ENCODE measurements at regions not wholly inside any gene's neighbourhood (a gene's known extent, or its start where the extent isn't known, plus 50 kb on each side); places are given as distances from the start of the nearest gene placed in this dataset.
"Not testable (repeated sequence)": the region's sequence is repeated elsewhere in the genome, so short reads cannot be mapped to it uniquely, and the experiment has no call there.

DNA sequence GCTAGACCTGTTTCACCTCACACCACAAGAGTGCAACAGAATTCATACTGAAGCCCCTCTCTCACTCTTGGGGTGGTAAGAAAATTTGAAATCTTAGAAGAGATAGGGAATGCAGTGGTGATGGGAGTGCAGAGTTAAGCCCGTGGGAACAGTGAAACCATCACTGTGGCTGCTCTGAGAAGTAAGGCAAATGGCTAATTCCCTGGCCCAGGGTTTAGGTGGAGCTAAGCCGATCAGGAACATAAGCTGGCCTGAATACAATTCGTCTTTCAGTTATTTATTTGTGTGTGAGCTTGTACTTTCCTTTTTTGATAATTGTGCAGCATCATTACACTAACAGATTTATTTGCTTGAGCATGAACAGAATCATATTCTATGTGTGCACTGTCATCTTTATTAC lies 1070.6 kb downstream of the STPG2 start:
- no peak for DNase-seq (ENCODE audit: low spot score)
- Histone ChIP-seq H3K27ac (no peak overlapping the region), H3K4me3 (no peak overlapping the region)
- TF ChIP-seq, protein P1, sequence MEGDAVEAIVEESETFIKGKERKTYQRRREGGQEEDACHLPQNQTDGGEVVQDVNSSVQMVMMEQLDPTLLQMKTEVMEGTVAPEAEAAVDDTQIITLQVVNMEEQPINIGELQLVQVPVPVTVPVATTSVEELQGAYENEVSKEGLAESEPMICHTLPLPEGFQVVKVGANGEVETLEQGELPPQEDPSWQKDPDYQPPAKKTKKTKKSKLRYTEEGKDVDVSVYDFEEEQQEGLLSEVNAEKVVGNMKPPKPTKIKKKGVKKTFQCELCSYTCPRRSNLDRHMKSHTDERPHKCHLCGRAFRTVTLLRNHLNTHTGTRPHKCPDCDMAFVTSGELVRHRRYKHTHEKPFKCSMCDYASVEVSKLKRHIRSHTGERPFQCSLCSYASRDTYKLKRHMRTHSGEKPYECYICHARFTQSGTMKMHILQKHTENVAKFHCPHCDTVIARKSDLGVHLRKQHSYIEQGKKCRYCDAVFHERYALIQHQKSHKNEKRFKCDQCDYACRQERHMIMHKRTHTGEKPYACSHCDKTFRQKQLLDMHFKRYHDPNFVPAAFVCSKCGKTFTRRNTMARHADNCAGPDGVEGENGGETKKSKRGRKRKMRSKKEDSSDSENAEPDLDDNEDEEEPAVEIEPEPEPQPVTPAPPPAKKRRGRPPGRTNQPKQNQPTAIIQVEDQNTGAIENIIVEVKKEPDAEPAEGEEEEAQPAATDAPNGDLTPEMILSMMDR (IDR thresholded peaks at IDR 0.05), result no peak

DNA sequence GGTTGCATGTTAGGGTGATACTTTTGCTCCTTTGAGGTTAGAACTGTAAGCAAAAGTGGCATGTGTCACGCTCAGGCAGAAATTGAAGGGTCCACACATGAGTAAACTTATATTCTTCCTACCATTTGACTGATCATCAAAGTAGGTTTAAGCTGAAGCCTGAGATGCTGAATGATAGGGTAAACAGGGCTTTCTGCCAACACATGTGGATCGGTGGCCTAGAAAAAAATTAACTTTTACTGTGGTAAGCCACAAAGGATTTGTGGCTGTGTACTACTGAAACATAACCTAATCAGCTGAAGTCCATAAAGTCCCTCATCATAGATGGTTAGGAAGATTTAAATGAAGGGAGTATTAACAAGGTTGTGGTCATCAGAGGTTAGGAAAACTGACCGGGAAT lies 1070.1 kb downstream of the STPG2 start:
- no peak for DNase-seq (ENCODE audit: low spot score)
- TF ChIP-seq, protein P1 (IDR thresholded peaks at IDR 0.05), result no peak
- Histone ChIP-seq H3K4me3 (no peak overlapping the region), H3K27ac (no peak overlapping the region)

DNA sequence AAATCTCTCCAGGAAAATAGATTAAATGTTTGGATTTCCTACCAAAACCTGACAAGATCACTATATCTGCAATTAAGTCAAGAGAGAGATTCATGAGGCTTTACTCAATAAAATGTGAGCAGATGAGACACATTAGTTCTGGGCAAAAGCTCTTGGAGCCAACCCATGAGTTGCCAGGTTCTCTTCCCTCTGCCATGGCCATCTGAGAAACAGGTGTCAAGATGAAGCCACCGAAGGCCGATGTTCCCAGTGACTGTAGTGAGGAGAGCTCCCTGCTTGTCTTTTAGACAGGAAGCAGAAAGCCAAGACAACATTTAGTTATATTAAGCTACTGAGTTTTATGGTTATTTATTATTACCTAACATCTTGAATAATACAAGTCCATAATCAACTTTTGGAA lies 1068.7 kb downstream of the STPG2 start:
- no peak overlapping the region for H3K27ac ChIP-seq
- DNase-seq (ENCODE audit: low spot score), result no peak
- TF ChIP-seq, protein P1 (IDR thresholded peaks at IDR 0.05), result no peak
- no peak overlapping the region for H3K4me3 ChIP-seq

DNA sequence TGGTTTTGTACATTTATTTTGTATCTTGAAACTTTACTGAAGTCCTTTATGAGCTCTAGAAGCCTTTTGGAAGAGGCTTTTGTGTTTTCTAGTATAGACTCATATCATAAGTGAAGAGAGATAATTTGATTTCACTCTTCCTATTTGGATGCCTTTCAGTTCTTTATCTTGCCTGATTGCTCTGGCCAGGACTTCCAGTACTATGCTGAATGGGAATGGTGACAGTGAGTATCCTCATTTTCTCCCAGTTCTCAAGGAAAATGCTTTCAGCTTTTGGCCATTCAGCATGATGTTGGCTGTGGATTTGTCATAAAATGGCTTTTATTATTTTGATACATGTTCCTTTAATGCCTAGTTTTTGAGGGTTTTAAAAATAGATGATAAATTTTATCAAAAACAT lies 1061.3 kb downstream of the STPG2 start:
- no peak overlapping the region for H3K4me3 ChIP-seq
- TF ChIP-seq, protein P1 (IDR thresholded peaks at IDR 0.05), result no peak
- no peak for DNase-seq (ENCODE audit: low spot score)
- no peak overlapping the region for H3K27ac ChIP-seq

DNA sequence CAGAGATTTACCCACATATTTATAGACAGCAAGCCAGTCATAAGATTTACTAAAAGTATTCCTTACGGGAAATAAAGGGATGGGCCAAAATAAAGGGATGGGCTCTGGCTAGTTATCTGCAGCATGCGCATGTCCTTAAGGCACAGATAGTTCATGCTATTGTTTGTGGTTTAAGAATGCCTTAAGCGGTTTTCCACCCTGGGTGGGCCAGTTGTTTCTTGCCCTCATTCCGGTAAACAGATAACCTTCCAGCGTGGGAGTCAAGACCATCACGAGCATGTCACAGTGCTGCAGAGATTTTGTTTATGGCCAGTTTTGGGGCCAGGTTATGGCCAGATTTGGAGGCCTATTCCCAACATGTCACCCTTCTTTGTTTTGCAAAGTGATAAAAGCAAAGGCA lies 1046.2 kb downstream of the STPG2 start:
- DNase-seq (ENCODE audit: low spot score); H3K4me3 ChIP-seq; H3K27ac ChIP-seq: not testable (repeated sequence)

DNA sequence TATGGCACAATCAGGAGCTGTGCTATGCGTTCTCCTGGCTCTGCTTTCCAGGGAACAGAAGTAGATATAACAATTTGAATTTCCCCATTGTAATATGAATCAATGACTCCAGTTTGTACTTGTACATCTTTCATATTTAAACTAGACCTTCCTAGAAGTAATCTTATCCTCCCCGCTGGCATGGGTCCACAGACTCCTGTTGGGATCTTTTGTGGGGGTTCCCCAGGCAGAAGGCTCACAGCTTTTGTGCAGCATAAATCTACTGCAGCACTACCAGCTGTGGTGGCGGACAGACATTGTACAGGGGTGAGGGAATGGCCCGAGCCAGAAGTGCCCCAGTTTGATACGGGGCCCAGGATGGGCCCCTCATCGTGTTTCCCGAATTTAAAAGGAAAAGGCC lies 1042.1 kb downstream of the STPG2 start:
- not testable (repeated sequence) for DNase-seq (ENCODE audit: low spot score); H3K4me3 ChIP-seq; H3K27ac ChIP-seq

DNA sequence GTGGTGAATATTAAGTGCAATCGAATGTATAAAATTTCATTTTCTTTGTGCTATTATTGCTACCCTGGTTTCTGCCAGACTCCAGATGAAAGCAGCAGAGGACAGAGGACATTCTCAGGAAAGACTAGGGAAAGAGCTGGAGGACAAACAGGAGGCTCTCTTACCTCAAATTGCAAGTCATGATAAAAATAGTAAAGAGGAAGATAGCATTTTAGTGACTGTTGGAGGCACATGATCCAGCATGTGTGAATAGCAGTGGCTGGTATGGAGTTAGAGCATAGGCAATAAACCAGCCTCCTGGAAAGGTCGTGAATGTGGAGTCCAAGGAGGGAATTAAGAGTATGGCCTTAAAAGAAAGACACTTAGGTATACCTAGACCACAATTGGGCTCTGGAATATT lies 1040.0 kb downstream of the STPG2 start:
- DNase-seq (ENCODE audit: low spot score), result no peak
- Histone ChIP-seq H3K27ac (no peak overlapping the region), H3K4me3 (no peak overlapping the region)
- TF ChIP-seq, protein P1 (IDR thresholded peaks at IDR 0.05), result no peak

DNA sequence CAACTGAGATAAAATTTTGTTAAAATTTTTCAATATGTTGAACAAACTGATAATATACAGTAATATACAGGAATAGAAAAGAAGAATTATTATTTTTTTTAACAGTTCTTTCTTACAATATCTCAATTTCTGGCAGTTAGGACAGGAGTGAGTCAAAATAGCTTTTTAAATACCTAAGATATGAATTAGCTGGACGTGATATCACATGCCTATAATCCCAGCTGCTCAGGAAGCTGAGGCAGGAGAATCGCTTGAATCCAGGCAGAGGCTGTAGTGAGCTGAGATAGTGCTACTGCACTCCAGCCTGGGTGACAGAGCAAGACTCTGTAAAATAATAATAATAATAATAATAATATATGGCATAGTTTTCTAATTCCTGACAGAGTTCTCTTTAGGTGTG lies 1039.3 kb downstream of the STPG2 start:
- no peak overlapping the region for H3K4me3 ChIP-seq
- no peak for DNase-seq (ENCODE audit: low spot score)
- TF ChIP-seq, protein P1 (IDR thresholded peaks at IDR 0.05), result no peak
- no peak overlapping the region for H3K27ac ChIP-seq

Measured in coronary artery (tissue), 2 donors.